Glutamatergic neuron (in vitro differentiated cells): ENCODE measurements at regions not wholly inside any gene's neighbourhood (a gene's known extent, or its start where the extent isn't known, plus 50 kb on each side); places are given as distances from the start of the nearest gene placed in this dataset.

Experiments used
- DNase-seq: peaks from one replicate; pipeline ENCODE4 v3.0.0; 2022
- H3K27ac Mint-ChIP-seq: one replicate; pipeline ENCODE4 v1.8.0; 2020; ENCODE audit warnings: mild to moderate bottlenecking, mixed read lengths, inconsistent platforms; ENCODE audit not compliant: unreplicated experiment
- H3K27me3 Mint-ChIP-seq: one replicate; pipeline ENCODE4 v1.8.0; 2020; ENCODE audit warnings: mild to moderate bottlenecking, moderate library complexity, mixed read lengths, inconsistent platforms; ENCODE audit not compliant: unreplicated experiment
- H3K36me3 Mint-ChIP-seq: one replicate; pipeline ENCODE4 v1.8.0; 2020; ENCODE audit warnings: mild to moderate bottlenecking, mixed read lengths, inconsistent platforms; ENCODE audit not compliant: unreplicated experiment
- H3K4me1 Mint-ChIP-seq: one replicate; pipeline ENCODE4 v1.8.0; 2020; ENCODE audit warnings: mild to moderate bottlenecking, low read depth, mixed read lengths, inconsistent platforms; ENCODE audit not compliant: unreplicated experiment
- H3K4me3 Mint-ChIP-seq: one replicate; pipeline ENCODE4 v1.8.0; 2020; ENCODE audit warnings: mild to moderate bottlenecking, mixed read lengths, inconsistent platforms; ENCODE audit not compliant: unreplicated experiment
- H3K9me3 Mint-ChIP-seq: one replicate; pipeline ENCODE4 v1.8.0; 2020; ENCODE audit warnings: mild to moderate bottlenecking, moderate library complexity, mixed read lengths, inconsistent platforms; ENCODE audit not compliant: unreplicated experiment
- TF ChIP-seq, protein P1 (sequence below): fragments of 200-600 bp; sonication (generic); IDR thresholded peaks from one replicate; pipeline ENCODE4 v1.5.0; 2021; ENCODE audit not compliant: partially characterized antibody, unreplicated experiment

DNA sequence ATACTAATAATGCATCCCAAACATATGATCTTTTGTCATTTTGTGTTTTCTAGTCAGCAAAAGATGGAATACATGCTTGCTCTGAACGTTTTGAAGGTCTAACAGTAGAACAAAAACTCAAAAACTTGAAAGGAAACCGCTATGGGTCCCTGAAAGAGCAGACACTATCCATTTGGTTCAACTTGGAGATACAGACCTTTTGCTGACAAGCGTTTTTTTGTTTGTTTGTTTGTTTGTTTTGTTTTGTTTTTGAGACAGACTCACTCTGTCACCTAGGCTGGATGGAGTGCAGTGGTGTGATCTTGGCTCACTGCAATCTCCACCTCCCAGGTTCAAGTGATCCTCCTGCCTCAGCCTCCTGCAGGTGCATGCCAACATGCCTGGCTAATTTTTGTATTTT lies 644.3 kb upstream of the PTCHD4 start:
- TF ChIP-seq, protein P1, sequence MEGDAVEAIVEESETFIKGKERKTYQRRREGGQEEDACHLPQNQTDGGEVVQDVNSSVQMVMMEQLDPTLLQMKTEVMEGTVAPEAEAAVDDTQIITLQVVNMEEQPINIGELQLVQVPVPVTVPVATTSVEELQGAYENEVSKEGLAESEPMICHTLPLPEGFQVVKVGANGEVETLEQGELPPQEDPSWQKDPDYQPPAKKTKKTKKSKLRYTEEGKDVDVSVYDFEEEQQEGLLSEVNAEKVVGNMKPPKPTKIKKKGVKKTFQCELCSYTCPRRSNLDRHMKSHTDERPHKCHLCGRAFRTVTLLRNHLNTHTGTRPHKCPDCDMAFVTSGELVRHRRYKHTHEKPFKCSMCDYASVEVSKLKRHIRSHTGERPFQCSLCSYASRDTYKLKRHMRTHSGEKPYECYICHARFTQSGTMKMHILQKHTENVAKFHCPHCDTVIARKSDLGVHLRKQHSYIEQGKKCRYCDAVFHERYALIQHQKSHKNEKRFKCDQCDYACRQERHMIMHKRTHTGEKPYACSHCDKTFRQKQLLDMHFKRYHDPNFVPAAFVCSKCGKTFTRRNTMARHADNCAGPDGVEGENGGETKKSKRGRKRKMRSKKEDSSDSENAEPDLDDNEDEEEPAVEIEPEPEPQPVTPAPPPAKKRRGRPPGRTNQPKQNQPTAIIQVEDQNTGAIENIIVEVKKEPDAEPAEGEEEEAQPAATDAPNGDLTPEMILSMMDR: no peak
- Mint-ChIP-seq H3K36me3 (no peaks in the 10 kb centered on the region), H3K9me3 (no peaks in the 10 kb centered on the region), H3K4me3 (no peak overlapping the region), H3K4me1 (no peaks in the 10 kb centered on the region), H3K27ac (no peak overlapping the region), H3K27me3 (no peaks in the 10 kb centered on the region)
- DNase-seq: no peak

DNA sequence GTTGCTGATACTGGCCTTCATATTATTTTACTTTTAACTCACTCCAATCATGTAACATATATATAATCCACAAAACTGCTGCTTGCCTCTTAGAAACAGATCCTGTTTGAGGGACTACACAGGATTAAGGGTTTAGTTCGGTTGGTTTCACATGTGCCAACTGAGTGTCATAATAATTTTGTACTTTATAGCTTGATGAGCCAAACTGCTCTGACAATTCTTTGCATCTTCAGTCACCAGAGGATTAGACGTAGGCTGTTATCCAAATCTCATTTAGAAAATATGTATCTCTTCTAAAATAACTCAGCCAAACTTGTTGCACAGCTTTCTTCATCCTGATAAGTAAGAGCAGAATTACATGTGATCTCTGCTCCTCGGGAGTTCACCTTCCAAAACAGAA lies 643.6 kb upstream of the PTCHD4 start:
- no peaks in the 10 kb centered on the region for H3K4me1 Mint-ChIP-seq
- TF ChIP-seq, protein P1: no peak
- no peak overlapping the region for H3K4me3 Mint-ChIP-seq
- H3K9me3 Mint-ChIP-seq: no peaks in the 10 kb centered on the region
- no peaks in the 10 kb centered on the region for H3K36me3 Mint-ChIP-seq
- no peak overlapping the region for H3K27ac Mint-ChIP-seq
- DNase-seq: no peak
- H3K27me3 Mint-ChIP-seq: no peaks in the 10 kb centered on the region

DNA sequence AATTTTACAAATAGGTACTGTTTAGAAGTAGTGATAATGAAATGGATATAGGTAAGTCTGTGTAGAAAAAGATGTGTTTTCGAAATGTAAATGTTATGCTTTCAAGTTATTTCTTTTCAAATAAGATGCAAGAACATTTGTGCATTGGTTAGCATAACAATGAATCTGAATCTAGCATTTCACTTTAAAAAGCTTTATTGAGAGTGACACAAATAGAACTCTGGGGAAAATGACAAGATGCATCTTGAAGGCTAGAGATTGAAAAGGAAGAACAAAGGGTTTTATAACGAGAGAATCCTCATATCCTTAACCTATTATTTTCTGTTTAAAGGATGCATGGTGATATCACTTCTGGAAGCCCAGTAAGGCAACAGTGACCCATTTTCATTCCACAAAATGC lies 639.9 kb upstream of the PTCHD4 start:
- no peak for DNase-seq
- TF ChIP-seq, protein P1: no peak
- Mint-ChIP-seq H3K4me3 (no peak overlapping the region), H3K27me3 (no peaks in the 10 kb centered on the region), H3K9me3 (no peaks in the 10 kb centered on the region), H3K36me3 (no peaks in the 10 kb centered on the region), H3K4me1 (no peaks in the 10 kb centered on the region), H3K27ac (no peak overlapping the region)

DNA sequence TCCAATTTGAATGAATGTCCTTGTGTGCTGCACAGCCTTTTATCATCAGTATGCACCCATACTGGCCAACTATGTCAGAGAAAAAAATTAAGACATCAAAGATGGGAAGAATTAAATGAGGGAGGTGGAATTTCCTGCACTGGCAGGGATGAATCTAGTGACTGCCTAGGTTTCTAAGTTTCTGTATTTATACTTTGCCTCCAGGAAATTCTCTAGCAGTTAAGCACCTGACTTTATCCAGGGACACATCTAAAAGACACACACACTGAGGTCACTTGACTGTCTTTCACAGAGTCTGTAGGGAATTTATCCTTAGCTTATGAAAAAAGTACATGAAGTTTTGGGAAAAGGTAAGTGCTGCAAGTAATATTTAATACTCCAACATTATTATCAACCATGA lies 636.5 kb upstream of the PTCHD4 start:
- H3K4me3 Mint-ChIP-seq: no peak overlapping the region
- H3K9me3 Mint-ChIP-seq: no peaks in the 10 kb centered on the region
- TF ChIP-seq, protein P1: no peak
- H3K27ac Mint-ChIP-seq: no peak overlapping the region
- H3K36me3 Mint-ChIP-seq: no peaks in the 10 kb centered on the region
- no peak for DNase-seq
- no peaks in the 10 kb centered on the region for H3K4me1 Mint-ChIP-seq
- no peaks in the 10 kb centered on the region for H3K27me3 Mint-ChIP-seq

DNA sequence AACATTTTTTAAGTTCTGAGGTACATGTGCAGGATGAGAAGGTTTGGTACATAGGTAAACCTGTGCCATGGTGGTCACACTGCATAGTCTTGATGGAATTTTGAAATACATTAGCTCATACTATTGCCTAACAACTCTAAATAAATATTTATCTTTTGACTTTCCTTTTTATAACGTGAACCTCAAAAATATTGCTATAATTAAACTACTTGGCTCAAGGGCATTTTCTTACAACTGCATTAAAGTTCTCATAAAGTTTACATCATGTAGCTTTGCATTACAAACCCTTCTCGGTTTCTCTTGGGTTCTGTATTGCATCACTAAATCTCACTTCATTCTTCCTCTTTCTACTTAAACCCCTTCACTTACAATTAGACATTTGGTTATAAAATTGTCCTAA lies 636.0 kb upstream of the PTCHD4 start:
- Mint-ChIP-seq H3K4me3 (no peak overlapping the region), H3K36me3 (no peaks in the 10 kb centered on the region), H3K4me1 (no peaks in the 10 kb centered on the region), H3K27me3 (no peaks in the 10 kb centered on the region), H3K9me3 (no peaks in the 10 kb centered on the region), H3K27ac (no peak overlapping the region)
- TF ChIP-seq, protein P1: no peak
- no peak for DNase-seq
